GM12878 (cell line): ENCODE measurements at regions not wholly inside any gene's neighbourhood (a gene's known extent, or its start where the extent isn't known, plus 50 kb on each side); places are given as distances from the start of the nearest gene placed in this dataset.

Experiments used
- ATAC-seq: fragments of 200-7000 bp; cut with Tn5 transposase; 3 replicates; pipeline ENCODE4 v1.9.1; 2020; ENCODE audit warnings: mild to moderate bottlenecking, moderate library complexity
- BruUV-seq: library from RNA; stranded (reverse); fragments of 400-500 nt; replicated peaks from 2 replicates; lab custom pipeline; 2021; lab: Mats Ljungman, UMichigan
- CTCF ChIA-PET: fragments of 300-600 bp; sonication (Branson Sonifier 250); formaldehyde crosslinking; extraction: SDS; loops from one replicate; lab custom pipeline; 2021; ENCODE audit warnings: inconsistent platforms; lab: Yijun Ruan, JAX
- POLR2A ChIA-PET: fragments of 350-600 bp; formaldehyde crosslinking; extraction: SDS; loops from one replicate; lab custom pipeline; 2021; ENCODE audit warnings: inconsistent platforms; lab: Charles Lee
- RAD21 ChIA-PET: fragments of 300-600 bp; sonication (Branson Sonifier 250); formaldehyde crosslinking; loops from one replicate; lab custom pipeline; 2023; ENCODE audit warnings: antibody characterized with exemption; ENCODE audit not compliant: unreplicated experiment; lab: Charles Lee
- SMC1A ChIA-PET: fragments of 300-600 bp; sonication (Branson Sonifier 250); formaldehyde crosslinking; loops from one replicate; lab custom pipeline; 2023; ENCODE audit not compliant: unreplicated experiment, uncharacterized antibody; lab: Charles Lee
- DNase-seq: peaks from one replicate; pipeline ENCODE4 v3.0.0-alpha.2; 2011; ENCODE audit warnings: low read depth, low spot score
- FAIRE-seq: peaks from 3 replicates; lab custom pipeline; 2011; peaks lifted over from hg19 to GRCh38; lab: Jason Lieb, UNC
- H2AFZ ChIP-seq: 2 replicates; pipeline ENCODE4 v1.6.0; 2011; ENCODE audit warnings: low read depth, low read length, control low read depth; ENCODE audit not compliant: control insufficient read depth
- H3K27ac ChIP-seq: 2 replicates; pipeline ENCODE4 v1.5.1; 2011; ENCODE audit warnings: control low read depth; ENCODE audit not compliant: control insufficient read depth, insufficient read depth
- H3K27me3 ChIP-seq, 2 experiments: replicated peaks in 1 of 2; 2 replicates each; pipeline versions ENCODE4 v1.6.0 to v1.6.1; 2011; ENCODE audit warnings: low read length in 1 of 2; ENCODE audit not compliant: control insufficient read depth in 2 of 2, insufficient read depth in 2 of 2
- H3K36me3 ChIP-seq, 2 experiments: 2 replicates each; pipeline ENCODE4 v1.5.1; 2011; ENCODE audit warnings: low read length in 1 of 2; ENCODE audit not compliant: control insufficient read depth in 2 of 2, insufficient read depth in 2 of 2
- H3K4me1 ChIP-seq: 2 replicates; pipeline ENCODE4 v1.6.1; 2011; ENCODE audit warnings: mild to moderate bottlenecking, low read length, moderate library complexity, mixed read lengths; ENCODE audit not compliant: control insufficient read depth, insufficient read depth
- H3K4me2 ChIP-seq: 2 replicates; pipeline ENCODE4 v1.6.0; 2011; ENCODE audit warnings: control low read depth; ENCODE audit not compliant: control insufficient read depth, insufficient read depth
- H3K4me3 ChIP-seq: fragments of 200-600 bp; sonication (generic); 2 replicates; pipeline ENCODE4 v1.5.1; 2016
- H3K79me2 ChIP-seq: 2 replicates; pipeline ENCODE4 v1.6.0; 2011; ENCODE audit warnings: low read length; ENCODE audit not compliant: control insufficient read depth, insufficient read depth
- H3K9ac ChIP-seq: 2 replicates; pipeline ENCODE4 v1.8.0; 2011; ENCODE audit warnings: low read length, control low read depth, mixed read lengths; ENCODE audit not compliant: control insufficient read depth, insufficient read depth
- H3K9me3 ChIP-seq: replicated peaks from 3 replicates; pipeline ENCODE4 v1.5.1; 2011; ENCODE audit warnings: mild to moderate bottlenecking, low read length; ENCODE audit not compliant: control insufficient read depth, insufficient read depth
- H4K20me1 ChIP-seq: 2 replicates; pipeline ENCODE4 v1.6.0; 2011; ENCODE audit not compliant: control insufficient read depth, insufficient read depth
- POLR2AphosphoS5 ChIP-seq: IDR thresholded peaks from 2 replicates; pipeline ENCODE4 v1.6.1; 2011; ENCODE audit warnings: mild to moderate bottlenecking, low read length, inconsistent platforms
- SIX5 ChIP-seq: IDR thresholded peaks from 2 replicates; pipeline ENCODE4 v1.6.1; 2011; ENCODE audit warnings: mild to moderate bottlenecking, low read depth, low read length, moderate library complexity; ENCODE audit not compliant: severe bottlenecking
- SPI1 ChIP-seq: IDR thresholded peaks from 2 replicates; pipeline ENCODE4 v1.6.1; 2011; ENCODE audit warnings: low read depth, mild to moderate bottlenecking, low read length, moderate library complexity, borderline replicate concordance; ENCODE audit not compliant: insufficient read depth
- ZNF24 ChIP-seq: fragments of 450-650 bp; IDR thresholded peaks from 2 replicates; pipeline ENCODE4 v1.6.1; 2017; ENCODE audit warnings: antibody characterized with exemption, mild to moderate bottlenecking
- ZNF622 ChIP-seq: fragments of 450-650 bp; IDR thresholded peaks from 2 replicates; pipeline ENCODE4 v1.6.1; 2017; ENCODE audit warnings: mild to moderate bottlenecking, inconsistent platforms
- in situ Hi-C: fragments of 300-500 bp; cut with MboI; formaldehyde crosslinking; loops from 9 replicates; pipeline ENCODE4 v1.14.3; 2018; ENCODE audit warnings: mixed read lengths
- intact Hi-C: fragments of 100-400 bp; cut with micrococcal nuclease; formaldehyde crosslinking; loops from one replicate; pipeline ENCODE4 v1.14.2; 2022; ENCODE audit not compliant: unreplicated experiment
- TF ChIP-seq, protein P1 (sequence below): fragments of 450-650 bp; IDR thresholded peaks from 2 replicates; pipeline ENCODE4 v1.6.1; 2014; ENCODE audit warnings: mild to moderate bottlenecking
- TF ChIP-seq, protein P2 (sequence below): IDR thresholded peaks from 2 replicates; pipeline ENCODE4 v1.6.1; 2011; ENCODE audit warnings: borderline replicate concordance, low read depth, mild to moderate bottlenecking, moderate library complexity, low read length; ENCODE audit not compliant: insufficient read depth, poor library complexity, severe bottlenecking

- TF ChIP-seq, protein P1, sequence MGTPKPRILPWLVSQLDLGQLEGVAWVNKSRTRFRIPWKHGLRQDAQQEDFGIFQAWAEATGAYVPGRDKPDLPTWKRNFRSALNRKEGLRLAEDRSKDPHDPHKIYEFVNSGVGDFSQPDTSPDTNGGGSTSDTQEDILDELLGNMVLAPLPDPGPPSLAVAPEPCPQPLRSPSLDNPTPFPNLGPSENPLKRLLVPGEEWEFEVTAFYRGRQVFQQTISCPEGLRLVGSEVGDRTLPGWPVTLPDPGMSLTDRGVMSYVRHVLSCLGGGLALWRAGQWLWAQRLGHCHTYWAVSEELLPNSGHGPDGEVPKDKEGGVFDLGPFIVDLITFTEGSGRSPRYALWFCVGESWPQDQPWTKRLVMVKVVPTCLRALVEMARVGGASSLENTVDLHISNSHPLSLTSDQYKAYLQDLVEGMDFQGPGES = no peak
- no peak for TF ChIP-seq ZNF24
These were observed 266.6 kb downstream of the COL12A1 start (continued) for GRCh38 chr6:74939151-74939708.

DNA sequence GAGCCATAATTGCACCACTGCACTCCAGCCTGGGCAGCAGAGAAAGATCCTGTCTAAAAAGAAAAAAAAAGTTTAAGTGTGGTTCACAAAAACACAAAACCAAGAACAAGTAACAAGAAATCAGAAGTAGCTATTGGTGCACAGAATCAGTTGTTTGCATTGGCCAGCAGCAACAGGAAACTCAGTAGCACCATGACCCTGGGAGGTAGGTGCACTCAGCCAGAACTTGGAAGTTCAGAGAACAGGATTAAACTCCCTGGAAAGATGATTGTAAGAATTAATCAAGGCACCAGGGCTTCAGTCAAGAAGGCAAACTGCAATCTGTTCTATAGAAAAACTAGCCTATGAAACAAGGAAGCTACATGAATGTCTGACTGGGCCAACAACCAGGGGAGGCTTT is 267.9 kb downstream of the COL12A1 start:
- intact Hi-C loops = loop anchor here (10.0 kb wide), 1 partner anchor 267 kb away; the partner anchor contains the start of gene COL12A1
- DNase-seq = no peak
- TF ChIP-seq POLR2AphosphoS5 (no peak), SPI1 (no peak), SIX5 (no peak), ZNF622 (no peak)
- TF ChIP-seq, protein P2, sequence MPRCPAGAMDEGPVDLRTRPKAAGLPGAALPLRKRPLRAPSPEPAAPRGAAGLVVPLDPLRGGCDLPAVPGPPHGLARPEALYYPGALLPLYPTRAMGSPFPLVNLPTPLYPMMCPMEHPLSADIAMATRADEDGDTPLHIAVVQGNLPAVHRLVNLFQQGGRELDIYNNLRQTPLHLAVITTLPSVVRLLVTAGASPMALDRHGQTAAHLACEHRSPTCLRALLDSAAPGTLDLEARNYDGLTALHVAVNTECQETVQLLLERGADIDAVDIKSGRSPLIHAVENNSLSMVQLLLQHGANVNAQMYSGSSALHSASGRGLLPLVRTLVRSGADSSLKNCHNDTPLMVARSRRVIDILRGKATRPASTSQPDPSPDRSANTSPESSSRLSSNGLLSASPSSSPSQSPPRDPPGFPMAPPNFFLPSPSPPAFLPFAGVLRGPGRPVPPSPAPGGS = no peak
- Histone ChIP-seq H3K9ac (no peak overlapping the region), H3K9me3 (no peaks in the 10 kb centered on the region), H3K36me3 (no peaks in the 10 kb centered on the region), H3K79me2 (no peaks in the 10 kb centered on the region), H3K4me3 (no peak overlapping the region), H3K27ac (no peak overlapping the region), H3K4me1 (no peaks in the 10 kb centered on the region), H3K27me3 (no peaks in the 10 kb centered on the region), H4K20me1 (no peaks in the 10 kb centered on the region), H3K4me2 (no peak overlapping the region), H2AFZ (no peak overlapping the region)
- in situ Hi-C loops = no loop called here
- FAIRE-seq = no peak
- ChIA-PET RAD21 (no interaction called here), SMC1A (no interaction called here), POLR2A (no interaction called here), CTCF (interaction anchor here (1.1 kb wide), 1 partner anchor 273 kb away, joined by 4 read pairs; no protein-coding TSS in a partner anchor)
- no peak for ATAC-seq
- no TSS peak for BruUV-seq
